ENCODE measurements at regions not wholly inside any gene's neighbourhood (a gene's known extent, or its start where the extent isn't known, plus 50 kb on each side); places are given as distances from the start of the nearest gene placed in this dataset.

DNA sequence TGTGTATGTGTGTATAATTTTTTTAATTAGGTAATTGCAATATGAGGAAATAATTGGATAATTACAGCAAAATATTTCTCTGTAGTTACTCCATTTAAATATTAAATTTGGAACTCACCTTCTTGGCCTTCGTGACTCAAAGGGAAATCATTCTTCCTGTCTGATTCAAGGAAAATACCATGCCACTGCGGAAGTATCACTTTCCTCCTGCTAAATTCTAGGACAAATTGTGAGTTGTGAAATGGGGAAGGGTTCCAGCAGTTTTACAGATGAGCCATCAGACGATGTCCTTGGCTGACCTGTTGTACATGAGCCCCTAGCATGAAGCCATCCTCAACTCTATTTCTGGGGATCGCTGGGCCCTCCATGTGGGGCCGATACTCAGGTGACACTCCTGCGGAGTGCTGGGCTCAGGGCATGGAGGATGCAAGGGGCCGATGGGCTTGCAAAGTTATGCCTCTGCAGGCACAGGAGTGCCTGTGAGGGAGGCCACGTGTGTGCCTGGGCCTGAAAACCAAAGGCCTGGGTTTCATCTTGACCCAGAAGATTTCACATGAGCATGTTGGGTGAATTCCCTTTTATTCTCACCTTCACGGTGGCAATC, 179.6 kb upstream of the TCERG1L start:
- no peak for DNase-seq (ENCODE audit: low spot score)
- H3K27me3 Mint-ChIP-seq (ENCODE audit: insufficient read depth): no peaks in the 10 kb centered on the region
- intact Hi-C loops (cut with micrococcal nuclease): no loop called here
- no peaks in the 10 kb centered on the region for H3K36me3 Mint-ChIP-seq (ENCODE audit: low read depth)
- H3K4me1 Mint-ChIP-seq (ENCODE audit: low read depth): no peaks in the 10 kb centered on the region
- H3K4me3 Mint-ChIP-seq: no peak overlapping the region
- H3K9me3 Mint-ChIP-seq: peaks cover 14% of the 10 kb centered on the region
- H3K27ac Mint-ChIP-seq: no peak overlapping the region

DNA sequence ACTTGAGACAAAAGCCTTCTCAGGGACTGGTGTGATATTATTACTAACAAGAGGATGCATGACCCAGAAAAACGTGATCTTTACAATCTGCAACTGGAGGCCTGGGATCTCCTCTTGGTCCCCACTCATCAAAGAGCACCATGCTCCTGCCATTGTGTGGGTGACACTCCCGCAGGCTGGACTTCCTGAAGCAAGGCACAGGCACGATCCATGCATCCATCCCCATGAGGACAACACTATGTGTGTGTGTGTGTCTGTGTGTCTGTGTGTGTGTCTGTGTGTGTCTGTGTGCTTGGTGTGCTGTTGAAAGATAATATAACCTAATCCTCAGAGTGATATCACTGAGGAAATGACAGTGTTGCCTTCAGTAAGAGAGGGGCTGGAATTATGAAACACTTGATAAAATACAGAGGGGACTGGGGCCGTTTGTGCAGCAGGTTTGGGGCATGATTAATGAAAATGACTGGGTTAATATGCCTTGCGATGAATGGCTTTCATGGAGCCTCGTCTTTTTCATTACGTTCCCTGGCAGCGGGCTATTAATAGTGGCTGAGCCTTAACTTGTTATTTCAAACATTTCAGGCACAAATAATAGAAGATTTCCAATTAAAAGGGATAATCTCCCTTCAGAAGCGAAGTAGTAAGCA, 180.8 kb upstream of the TCERG1L start:
- H3K9me3 Mint-ChIP-seq: peaks cover 6% of the 10 kb centered on the region
- no peaks in the 10 kb centered on the region for H3K4me1 Mint-ChIP-seq (ENCODE audit: low read depth)
- H3K27me3 Mint-ChIP-seq (ENCODE audit: insufficient read depth): no peaks in the 10 kb centered on the region
- no peak for DNase-seq (ENCODE audit: low spot score)
- H3K36me3 Mint-ChIP-seq (ENCODE audit: low read depth): no peaks in the 10 kb centered on the region
- no peak overlapping the region for H3K4me3 Mint-ChIP-seq
- no peak overlapping the region for H3K27ac Mint-ChIP-seq
- intact Hi-C loops (cut with micrococcal nuclease): no loop called here

DNA sequence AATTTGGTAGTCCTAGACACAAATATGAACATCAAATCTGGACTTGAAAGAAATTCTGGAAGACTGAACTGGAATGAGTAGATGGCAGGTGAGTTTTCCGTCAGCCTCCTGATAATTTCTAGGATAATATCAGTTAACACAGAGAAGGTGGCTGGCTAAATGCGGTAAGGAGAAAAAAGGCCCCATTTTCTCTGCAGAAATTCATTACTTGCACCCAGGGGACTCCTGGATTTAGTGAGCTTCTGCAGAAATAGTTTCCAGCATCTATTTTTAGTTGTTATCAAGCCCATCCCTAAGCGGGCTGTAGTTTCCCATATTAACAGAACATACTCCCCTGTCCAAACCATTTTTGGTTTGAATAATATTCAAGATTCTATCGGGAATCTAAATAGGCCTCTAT, 181.9 kb upstream of the TCERG1L start:
- Mint-ChIP-seq H3K36me3 (ENCODE audit: low read depth) (no peaks in the 10 kb centered on the region), H3K4me1 (ENCODE audit: low read depth) (no peaks in the 10 kb centered on the region), H3K27me3 (ENCODE audit: insufficient read depth) (no peaks in the 10 kb centered on the region), H3K4me3 (no peak overlapping the region), H3K9me3 (no peaks in the 10 kb centered on the region), H3K27ac (no peak overlapping the region)
- intact Hi-C loops (cut with micrococcal nuclease): no loop called here
- no peak for DNase-seq (ENCODE audit: low spot score)

DNA sequence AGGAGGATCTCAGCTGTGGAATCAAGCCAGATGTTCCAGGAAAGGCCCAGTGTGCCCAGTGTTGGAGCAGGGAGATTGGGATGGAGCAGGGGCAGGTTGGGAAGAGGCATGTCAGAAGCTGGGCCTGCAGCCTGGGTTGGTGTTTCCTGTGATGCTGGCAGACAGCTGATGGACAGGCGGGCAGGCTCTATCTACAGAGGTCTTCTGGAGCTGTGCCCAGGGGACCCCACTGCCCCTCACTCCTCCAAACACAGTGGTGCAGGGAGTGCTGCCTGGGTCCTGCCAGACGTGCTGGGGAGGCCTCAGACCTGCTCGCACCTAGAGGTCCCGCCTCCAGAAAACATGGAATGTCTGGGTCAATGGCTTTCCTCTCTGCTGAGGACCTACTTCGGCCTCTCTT, 182.9 kb upstream of the TCERG1L start:
- Mint-ChIP-seq H3K27me3 (ENCODE audit: insufficient read depth) (no peaks in the 10 kb centered on the region), H3K4me1 (ENCODE audit: low read depth) (no peaks in the 10 kb centered on the region), H3K4me3 (no peak overlapping the region), H3K9me3 (no peaks in the 10 kb centered on the region), H3K36me3 (ENCODE audit: low read depth) (no peaks in the 10 kb centered on the region), H3K27ac (no peak overlapping the region)
- intact Hi-C loops (cut with micrococcal nuclease): no loop called here
- no peak for DNase-seq (ENCODE audit: low spot score)

GRCh38 chr10:131495224-131495623, 183.7 kb upstream of the TCERG1L start:
- H3K36me3 Mint-ChIP-seq (ENCODE audit: low read depth): no peaks in the 10 kb centered on the region
- H3K4me3 Mint-ChIP-seq: no peak overlapping the region
- DNase-seq (ENCODE audit: low spot score): no peak
- intact Hi-C loops (cut with micrococcal nuclease): no loop called here
- no peaks in the 10 kb centered on the region for H3K4me1 Mint-ChIP-seq (ENCODE audit: low read depth)
- no peaks in the 10 kb centered on the region for H3K27me3 Mint-ChIP-seq (ENCODE audit: insufficient read depth)
- no peaks in the 10 kb centered on the region for H3K9me3 Mint-ChIP-seq
- H3K27ac Mint-ChIP-seq: no peak overlapping the region

DNA sequence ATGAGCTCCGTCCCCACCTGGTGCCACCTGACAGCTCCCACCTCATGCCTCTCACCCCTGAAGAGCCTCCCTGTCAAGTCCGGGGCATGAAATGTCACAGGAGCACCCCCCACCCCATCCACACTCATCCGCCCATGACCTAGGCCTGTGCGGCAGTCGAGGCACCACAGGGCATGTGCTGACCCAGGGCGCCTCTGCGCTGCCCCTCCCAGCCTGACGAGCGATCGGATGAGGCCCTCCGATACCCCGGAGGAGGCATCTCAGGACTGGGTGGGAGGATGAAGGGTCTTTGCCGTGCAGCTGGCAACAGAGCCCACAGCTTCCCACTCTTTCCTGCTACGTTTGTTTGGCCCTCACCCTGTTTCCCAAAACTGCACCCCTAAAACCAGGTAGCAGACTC, 184.4 kb upstream of the TCERG1L start:
- H3K4me1 Mint-ChIP-seq (ENCODE audit: low read depth): no peaks in the 10 kb centered on the region
- H3K27ac Mint-ChIP-seq: no peak overlapping the region
- intact Hi-C loops (cut with micrococcal nuclease): no loop called here
- no peak overlapping the region for H3K4me3 Mint-ChIP-seq
- no peaks in the 10 kb centered on the region for H3K36me3 Mint-ChIP-seq (ENCODE audit: low read depth)
- no peaks in the 10 kb centered on the region for H3K9me3 Mint-ChIP-seq
- DNase-seq (ENCODE audit: low spot score): no peak
- H3K27me3 Mint-ChIP-seq (ENCODE audit: insufficient read depth): no peaks in the 10 kb centered on the region

DNA sequence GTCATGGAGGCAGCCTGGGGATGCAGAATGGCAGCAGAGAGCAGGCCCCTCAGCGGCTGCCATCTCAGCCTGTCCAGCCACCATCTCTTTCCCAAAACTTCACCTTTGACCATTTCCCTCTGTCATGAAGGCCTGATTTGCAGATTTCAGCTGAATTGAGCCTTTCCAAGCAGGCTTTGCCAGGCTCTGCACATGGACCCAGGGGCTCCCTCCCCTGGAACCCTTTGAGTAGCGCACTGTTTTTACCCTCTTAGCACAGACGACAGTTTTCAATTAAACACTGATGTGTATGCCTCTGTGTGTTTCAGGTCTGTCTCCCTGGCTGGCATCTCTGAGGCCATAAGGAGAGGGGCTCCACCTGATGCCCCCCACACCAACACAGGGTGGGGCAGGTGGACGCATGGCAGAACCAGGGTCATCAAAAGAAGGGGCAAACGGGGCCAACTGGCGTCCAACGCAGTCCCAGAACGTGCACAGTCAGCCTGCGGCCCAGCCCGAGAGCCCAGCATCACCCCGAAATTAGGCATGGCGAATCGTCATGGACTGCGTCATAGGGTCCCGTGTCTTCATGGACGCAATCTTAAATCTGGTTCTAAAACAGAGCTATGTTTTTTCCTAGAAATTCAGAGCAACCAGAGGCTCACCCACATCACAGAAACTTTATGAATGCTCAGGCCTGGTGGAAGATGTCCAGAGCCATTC, 185.0 kb upstream of the TCERG1L start:
- no peak overlapping the region for H3K27ac Mint-ChIP-seq
- no peaks in the 10 kb centered on the region for H3K27me3 Mint-ChIP-seq (ENCODE audit: insufficient read depth)
- H3K4me3 Mint-ChIP-seq: no peak overlapping the region
- H3K4me1 Mint-ChIP-seq (ENCODE audit: low read depth): no peaks in the 10 kb centered on the region
- no peak for DNase-seq (ENCODE audit: low spot score)
- intact Hi-C loops (cut with micrococcal nuclease): no loop called here
- H3K36me3 Mint-ChIP-seq (ENCODE audit: low read depth): no peaks in the 10 kb centered on the region
- no peaks in the 10 kb centered on the region for H3K9me3 Mint-ChIP-seq

DNA sequence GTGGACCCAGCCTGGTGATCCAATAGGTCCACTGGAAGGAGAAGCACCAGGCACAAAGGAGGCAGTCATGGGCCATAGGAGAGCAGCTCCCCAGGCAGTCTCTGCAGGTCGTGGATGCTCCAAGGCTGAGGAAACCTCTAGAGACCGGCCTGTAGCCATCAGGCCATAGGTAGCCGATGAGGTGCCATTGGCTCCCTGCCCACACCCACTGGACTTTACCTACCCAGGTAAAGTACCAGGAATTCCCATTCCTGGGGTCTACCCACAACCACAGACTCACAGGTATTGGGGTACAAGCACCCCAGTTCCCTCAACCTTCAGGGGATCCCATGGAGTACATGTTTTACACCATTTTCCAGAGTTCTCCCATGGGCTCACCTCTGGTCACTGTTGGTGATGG, 188.0 kb upstream of the TCERG1L start:
- intact Hi-C loops (cut with micrococcal nuclease): no loop called here
- Mint-ChIP-seq H3K9me3 (peaks cover 21% of the 10 kb centered on the region), H3K27me3 (ENCODE audit: insufficient read depth) (no peaks in the 10 kb centered on the region), H3K4me1 (ENCODE audit: low read depth) (no peaks in the 10 kb centered on the region), H3K36me3 (ENCODE audit: low read depth) (no peaks in the 10 kb centered on the region), H3K4me3 (no peak overlapping the region), H3K27ac (no peak overlapping the region)
- no peak for DNase-seq (ENCODE audit: low spot score)

DNA sequence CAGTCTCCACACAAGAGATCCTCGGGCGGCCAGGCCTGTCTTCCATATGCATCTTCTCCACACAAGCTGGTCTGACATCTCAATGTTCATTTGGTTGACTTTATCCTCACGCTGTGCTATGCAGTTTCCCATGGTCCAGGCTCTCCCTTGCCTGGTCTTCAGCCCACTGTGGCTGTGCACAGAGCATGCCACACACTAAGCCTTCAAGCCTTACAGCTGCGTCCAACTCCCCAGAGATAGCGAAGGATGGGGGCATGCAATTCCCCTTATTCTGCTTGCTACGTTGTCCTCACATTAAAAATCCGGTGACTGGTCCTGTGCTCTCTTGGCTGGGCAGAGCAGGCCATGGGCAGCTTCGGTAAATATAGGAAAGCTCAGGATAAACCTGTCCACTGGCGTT, 188.7 kb upstream of the TCERG1L start:
- no peak overlapping the region for H3K27ac Mint-ChIP-seq
- H3K27me3 Mint-ChIP-seq (ENCODE audit: insufficient read depth): no peaks in the 10 kb centered on the region
- peaks cover 21% of the 10 kb centered on the region for H3K9me3 Mint-ChIP-seq
- no peak overlapping the region for H3K4me3 Mint-ChIP-seq
- no peak for DNase-seq (ENCODE audit: low spot score)
- H3K4me1 Mint-ChIP-seq (ENCODE audit: low read depth): no peaks in the 10 kb centered on the region
- H3K36me3 Mint-ChIP-seq (ENCODE audit: low read depth): no peaks in the 10 kb centered on the region
- intact Hi-C loops (cut with micrococcal nuclease): no loop called here

DNA sequence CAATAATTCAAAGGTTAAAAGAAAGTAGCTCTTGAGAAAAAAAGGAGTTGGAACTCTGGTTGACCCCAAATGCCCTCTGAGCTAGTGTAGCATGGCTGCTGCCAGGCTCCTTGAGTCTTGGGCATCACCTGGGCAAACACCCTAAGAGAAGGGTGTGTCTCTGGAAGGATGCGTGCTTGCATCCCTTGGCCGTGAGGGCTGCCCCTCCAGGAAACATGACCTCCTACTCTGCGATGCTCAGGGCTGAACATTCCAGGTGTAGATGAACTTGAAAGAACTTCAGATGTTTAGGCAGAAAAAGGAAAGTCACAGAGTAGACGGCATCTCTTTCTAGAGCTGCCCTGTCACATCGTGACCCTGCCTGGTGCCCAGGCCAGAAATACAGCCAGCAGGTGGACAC, 189.4 kb upstream of the TCERG1L start:
- no peak for DNase-seq (ENCODE audit: low spot score)
- no peak overlapping the region for H3K4me3 Mint-ChIP-seq
- H3K27ac Mint-ChIP-seq: no peak overlapping the region
- H3K9me3 Mint-ChIP-seq: peaks cover 21% of the 10 kb centered on the region
- no peaks in the 10 kb centered on the region for H3K36me3 Mint-ChIP-seq (ENCODE audit: low read depth)
- H3K27me3 Mint-ChIP-seq (ENCODE audit: insufficient read depth): no peaks in the 10 kb centered on the region
- intact Hi-C loops (cut with micrococcal nuclease): no loop called here
- H3K4me1 Mint-ChIP-seq (ENCODE audit: low read depth): no peaks in the 10 kb centered on the region

DNA sequence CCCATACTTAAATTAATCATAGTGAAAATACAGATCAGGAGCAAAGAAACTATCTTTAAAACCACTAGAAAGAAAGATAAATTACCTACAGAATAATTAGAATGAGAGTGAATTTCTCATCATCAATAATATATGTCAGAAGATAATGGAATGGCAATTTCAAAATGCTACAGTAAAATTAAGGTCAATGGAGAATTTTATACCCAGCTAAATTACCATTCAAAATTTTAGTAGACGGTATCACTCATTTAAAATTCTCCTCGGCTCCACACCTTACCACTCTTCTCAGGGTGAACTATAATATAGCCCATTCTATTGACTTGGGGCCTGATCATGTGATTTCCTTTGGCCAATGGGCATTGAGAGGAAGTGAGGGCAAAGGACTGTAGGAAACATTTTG, 192.5 kb upstream of the TCERG1L start:
- H3K36me3 Mint-ChIP-seq (ENCODE audit: low read depth): no peaks in the 10 kb centered on the region
- no peak overlapping the region for H3K27ac Mint-ChIP-seq
- H3K4me1 Mint-ChIP-seq (ENCODE audit: low read depth): no peaks in the 10 kb centered on the region
- intact Hi-C loops (cut with micrococcal nuclease): no loop called here
- peaks cover 29% of the 10 kb centered on the region for H3K9me3 Mint-ChIP-seq
- H3K4me3 Mint-ChIP-seq: no peak overlapping the region
- DNase-seq (ENCODE audit: low spot score): no peak
- H3K27me3 Mint-ChIP-seq (ENCODE audit: insufficient read depth): no peaks in the 10 kb centered on the region

DNA sequence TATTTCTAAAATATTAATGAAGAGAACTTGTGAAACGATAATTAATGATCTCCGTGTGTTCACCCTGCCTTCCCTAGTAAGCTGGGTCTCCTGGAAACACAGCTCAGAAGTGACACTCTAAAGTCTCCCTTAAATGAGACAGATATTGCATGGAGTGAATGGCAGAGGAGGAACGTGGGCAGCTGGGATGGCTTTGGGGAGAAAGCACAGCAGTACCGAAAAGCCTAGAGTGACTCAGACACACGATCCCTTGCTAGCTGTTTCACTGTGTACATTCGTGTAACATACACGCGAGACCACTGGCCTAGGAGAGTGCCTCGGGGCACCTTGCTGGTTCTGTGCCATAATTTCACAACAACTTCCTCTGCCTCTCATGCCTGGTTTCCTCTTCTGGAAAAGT, 199.9 kb upstream of the TCERG1L start:
- no peaks in the 10 kb centered on the region for H3K27me3 Mint-ChIP-seq (ENCODE audit: insufficient read depth)
- intact Hi-C loops (cut with micrococcal nuclease): no loop called here
- no peak overlapping the region for H3K4me3 Mint-ChIP-seq
- H3K27ac Mint-ChIP-seq: no peak overlapping the region
- H3K9me3 Mint-ChIP-seq: peaks cover 18% of the 10 kb centered on the region
- DNase-seq (ENCODE audit: low spot score): no peak
- no peaks in the 10 kb centered on the region for H3K36me3 Mint-ChIP-seq (ENCODE audit: low read depth)
- H3K4me1 Mint-ChIP-seq (ENCODE audit: low read depth): no peaks in the 10 kb centered on the region

DNA sequence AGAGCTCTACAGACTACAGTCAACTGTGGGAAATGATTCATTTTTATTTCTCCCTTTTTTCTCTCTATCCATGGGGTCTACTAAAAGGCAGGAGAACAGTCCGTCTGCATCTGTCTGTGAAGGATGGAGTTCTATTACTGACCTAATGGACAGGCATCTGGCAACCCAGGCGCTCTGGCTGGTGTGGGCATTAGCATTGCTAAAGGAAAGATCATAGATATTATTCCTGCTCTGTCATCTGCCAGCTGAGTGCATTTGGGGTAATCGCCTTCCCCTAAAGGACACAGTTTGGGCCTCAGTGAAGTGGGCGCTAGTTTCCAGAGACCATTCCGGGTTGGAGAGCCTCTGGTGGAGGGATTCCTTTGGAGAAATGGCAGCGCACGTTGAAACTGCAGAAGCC, 201.3 kb upstream of the TCERG1L start:
- Mint-ChIP-seq H3K27ac (no peak overlapping the region), H3K4me1 (ENCODE audit: low read depth) (no peaks in the 10 kb centered on the region), H3K9me3 (peaks cover 12% of the 10 kb centered on the region), H3K27me3 (ENCODE audit: insufficient read depth) (no peaks in the 10 kb centered on the region), H3K36me3 (ENCODE audit: low read depth) (no peaks in the 10 kb centered on the region), H3K4me3 (no peak overlapping the region)
- intact Hi-C loops (cut with micrococcal nuclease): no loop called here
- no peak for DNase-seq (ENCODE audit: low spot score)
